ENCODE measurements at regions not wholly inside any gene's neighbourhood (a gene's known extent, or its start where the extent isn't known, plus 50 kb on each side); places are given as distances from the start of the nearest gene placed in this dataset.
"Not testable (repeated sequence)": the region's sequence is repeated elsewhere in the genome, so short reads cannot be mapped to it uniquely, and the experiment has no call there.

GRCh38 chr4:114447963-114448516, 150.6 kb upstream of the UGT8 start:
- DNase-seq (ENCODE audit: low spot score) = not testable (repeated sequence)

DNA sequence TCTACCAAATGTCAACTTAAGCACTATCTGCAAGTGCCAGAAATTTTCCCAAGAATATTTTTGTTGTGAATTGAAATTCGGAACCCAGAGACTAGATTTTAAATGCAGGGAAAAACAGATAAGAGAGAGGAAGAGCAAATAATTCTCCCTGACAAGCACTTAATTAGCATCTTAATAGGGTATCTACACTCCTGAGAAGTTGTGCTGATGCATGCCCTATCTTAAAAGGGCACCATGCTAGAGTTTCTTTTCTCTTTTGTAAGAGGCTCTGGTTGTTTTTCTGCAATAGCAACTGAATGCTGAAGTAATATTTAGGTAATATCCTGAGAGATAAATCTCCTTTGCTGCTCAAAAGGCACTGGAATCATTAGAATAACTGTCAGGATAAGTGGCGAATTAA, 139.9 kb upstream of the UGT8 start:
- DNase-seq (ENCODE audit: low spot score) = no peak

DNA sequence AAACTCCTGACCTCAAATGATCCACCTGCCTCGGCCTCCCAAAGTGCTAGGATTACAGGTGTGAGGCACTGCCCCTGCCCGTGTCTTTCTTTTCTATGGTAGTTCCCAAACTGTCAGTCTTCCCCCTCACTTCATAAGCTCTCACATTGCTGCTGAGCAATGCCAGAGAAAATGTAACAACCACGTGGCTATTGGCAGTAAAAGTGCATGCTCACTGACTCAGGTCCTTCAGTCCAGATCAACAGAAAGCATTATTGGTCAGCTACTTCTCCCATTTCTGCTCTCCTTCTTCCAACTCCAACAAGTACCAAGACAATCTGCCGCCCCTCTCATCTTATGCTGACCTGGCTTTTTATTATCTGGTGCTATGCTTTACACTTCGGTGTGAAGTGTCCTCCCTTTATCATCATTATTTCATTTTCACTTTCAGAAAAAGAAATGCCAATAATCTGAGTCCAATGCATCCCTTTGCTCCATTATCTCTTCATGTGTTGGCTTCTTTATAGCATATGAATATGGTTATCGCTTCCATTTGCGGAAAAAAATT, 133.8 kb upstream of the UGT8 start:
- DNase-seq (ENCODE audit: low spot score) = no peak

- no peak for DNase-seq (ENCODE audit: low spot score)
These were observed 132.8 kb upstream of the UGT8 start for GRCh38 chr4:114465766-114466165.

- DNase-seq (ENCODE audit: low spot score) = no peak
These were observed 132.3 kb upstream of the UGT8 start for GRCh38 chr4:114466299-114466698.

GRCh38 chr4:114472269-114473032, 126.2 kb upstream of the UGT8 start:
- DNase-seq (ENCODE audit: low spot score) = no peak

DNA sequence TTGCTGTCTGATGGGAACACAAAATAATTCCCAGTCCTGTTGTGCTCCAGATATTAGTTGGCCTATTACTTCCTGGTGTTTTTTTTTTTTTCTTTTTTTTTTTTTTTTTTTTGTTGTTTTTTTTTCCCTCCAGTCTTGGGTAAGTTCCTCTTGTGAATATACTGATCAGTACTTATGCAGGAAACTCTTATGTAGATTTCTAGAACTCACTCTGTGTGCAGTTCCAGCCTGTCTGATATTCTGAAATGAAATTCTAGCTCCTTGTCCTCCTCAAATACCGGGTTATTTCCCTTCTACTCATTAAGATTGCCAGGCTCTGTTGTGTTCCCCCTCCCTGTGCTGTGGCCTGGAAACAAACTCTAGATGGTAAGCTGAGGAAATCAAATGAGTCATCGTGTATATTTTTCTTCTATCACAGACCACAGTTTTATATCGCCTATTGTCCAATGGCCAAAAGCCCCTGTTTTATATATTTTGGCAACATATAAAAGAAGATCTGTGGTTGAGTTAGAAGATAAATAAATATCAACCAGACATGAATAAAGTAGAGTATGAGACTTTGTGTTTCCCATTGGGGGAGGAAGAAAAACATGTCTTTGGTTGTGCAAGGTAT, 124.3 kb upstream of the UGT8 start:
- no peak for DNase-seq (ENCODE audit: low spot score)

GRCh38 chr4:114476310-114476709, 122.3 kb upstream of the UGT8 start:
- no peak for DNase-seq (ENCODE audit: low spot score)

DNA sequence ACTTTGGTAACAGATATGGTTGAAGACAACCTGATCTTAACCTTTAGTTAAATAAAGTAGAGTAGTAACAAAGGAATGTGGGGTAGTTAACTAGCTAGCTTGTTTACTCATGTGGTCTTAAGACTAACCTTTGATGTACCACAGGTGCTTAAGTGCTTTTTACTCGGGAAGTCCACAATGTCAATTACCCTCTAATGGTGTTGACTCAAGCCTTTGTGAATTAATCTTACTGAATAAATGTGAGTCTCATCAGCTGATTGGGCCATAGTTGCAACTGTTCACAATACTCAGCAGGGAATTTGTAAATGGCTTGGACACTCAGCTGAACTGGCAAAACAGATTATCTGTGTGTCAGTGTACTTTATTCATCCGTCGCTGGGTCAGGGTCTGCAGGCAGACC, 119.0 kb upstream of the UGT8 start:
- no peak for DNase-seq (ENCODE audit: low spot score)

DNA sequence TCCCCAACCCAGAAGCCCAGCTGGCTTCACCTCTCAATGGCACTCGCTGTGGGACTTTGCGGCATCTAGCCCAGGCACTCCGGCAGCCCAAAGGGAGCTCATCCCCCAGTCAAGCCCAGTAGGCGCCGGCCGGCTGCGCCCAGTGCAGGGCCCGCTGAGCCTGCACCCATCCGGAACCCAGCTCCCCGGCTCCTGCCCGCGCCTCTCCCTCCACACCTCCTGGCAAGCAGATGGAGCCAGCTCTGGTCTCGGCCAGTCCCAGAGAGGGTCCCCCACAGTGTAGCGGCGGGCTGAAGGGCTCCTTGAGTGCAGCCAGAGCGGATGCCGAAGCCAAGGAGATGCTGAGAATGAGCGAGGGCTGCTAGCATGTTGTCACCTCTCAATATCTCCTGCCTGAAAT, 116.8 kb upstream of the UGT8 start:
- DNase-seq (ENCODE audit: low spot score) = no peak

DNA sequence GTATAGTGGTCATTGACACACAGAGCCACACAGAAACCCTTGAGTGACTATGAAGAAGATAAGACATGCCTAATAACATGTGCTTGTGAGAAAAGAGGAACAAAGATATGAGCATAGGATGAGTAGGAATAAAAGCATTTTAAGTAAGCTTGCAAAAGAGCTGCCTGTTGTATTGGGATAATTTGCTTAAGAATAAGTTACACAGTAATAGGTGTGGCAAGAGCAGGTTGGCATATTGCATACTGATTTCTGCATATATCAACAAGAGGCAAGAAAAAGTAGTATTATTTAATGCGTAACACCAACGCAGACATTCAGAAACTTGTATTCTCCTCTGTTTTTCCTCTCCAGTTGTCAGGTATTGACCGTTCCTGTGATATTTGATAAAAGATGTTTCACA, 111.5 kb upstream of the UGT8 start:
- no peak for DNase-seq (ENCODE audit: low spot score)

DNA sequence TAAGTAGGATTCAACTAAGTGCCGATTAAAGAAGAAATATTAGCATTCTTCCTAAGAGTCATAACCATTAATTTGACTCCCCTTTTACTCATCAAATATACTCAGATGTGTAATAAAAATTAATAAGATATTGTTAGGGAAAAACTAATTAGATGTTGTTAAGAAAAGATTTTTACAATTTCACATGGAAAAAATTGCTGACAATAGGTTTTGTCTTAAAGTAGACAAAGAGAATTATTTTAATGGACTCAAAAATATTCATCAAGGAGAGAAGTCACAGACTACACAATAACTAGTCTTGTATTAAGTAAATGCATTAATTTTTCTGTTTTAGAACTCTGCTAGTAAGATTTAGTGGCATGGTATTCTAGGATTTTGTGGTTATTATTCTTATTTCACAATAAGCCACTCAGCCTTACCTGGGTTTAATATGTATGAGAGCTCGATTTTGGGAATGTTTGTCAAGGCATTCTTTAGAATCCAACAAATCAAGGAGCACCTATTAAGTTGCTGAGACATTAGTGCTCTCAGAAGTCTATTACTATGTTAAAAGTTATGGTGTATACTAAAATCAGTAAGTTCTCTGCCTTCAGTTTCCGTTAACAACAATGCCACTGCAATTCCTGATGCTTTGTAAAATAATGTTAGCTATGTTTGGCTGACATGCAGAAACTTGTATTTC, 110.2 kb upstream of the UGT8 start:
- no peak for DNase-seq (ENCODE audit: low spot score)

- no peak for DNase-seq (ENCODE audit: low spot score)
These were observed 104.3 kb upstream of the UGT8 start for GRCh38 chr4:114494246-114494803.

GRCh38 chr4:114495471-114495928, 103.1 kb upstream of the UGT8 start:
- no peak for DNase-seq (ENCODE audit: low spot score)

- no peak for DNase-seq (ENCODE audit: low spot score)
These were observed 101.5 kb upstream of the UGT8 start for GRCh38 chr4:114497116-114497515.

DNA sequence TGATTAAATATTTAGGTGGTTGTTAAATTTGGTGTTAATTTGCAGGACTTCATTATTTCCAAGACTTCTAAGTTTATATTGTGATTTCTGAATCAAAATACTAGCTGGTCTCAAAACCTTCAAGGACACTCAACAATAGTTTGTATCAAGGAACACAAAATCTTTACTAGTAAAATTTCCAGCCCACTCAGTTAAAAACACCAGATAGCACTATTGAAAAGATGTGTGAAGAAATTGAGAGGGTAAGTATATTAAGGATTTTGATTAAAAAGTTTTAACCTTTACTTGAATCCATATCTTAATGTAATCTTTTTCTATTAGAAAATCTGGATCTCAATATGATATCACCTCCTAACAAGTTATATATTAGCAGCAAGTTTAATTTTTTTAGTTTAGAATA, 89.3 kb upstream of the UGT8 start:
- no peak for DNase-seq (ENCODE audit: low spot score)

DNA sequence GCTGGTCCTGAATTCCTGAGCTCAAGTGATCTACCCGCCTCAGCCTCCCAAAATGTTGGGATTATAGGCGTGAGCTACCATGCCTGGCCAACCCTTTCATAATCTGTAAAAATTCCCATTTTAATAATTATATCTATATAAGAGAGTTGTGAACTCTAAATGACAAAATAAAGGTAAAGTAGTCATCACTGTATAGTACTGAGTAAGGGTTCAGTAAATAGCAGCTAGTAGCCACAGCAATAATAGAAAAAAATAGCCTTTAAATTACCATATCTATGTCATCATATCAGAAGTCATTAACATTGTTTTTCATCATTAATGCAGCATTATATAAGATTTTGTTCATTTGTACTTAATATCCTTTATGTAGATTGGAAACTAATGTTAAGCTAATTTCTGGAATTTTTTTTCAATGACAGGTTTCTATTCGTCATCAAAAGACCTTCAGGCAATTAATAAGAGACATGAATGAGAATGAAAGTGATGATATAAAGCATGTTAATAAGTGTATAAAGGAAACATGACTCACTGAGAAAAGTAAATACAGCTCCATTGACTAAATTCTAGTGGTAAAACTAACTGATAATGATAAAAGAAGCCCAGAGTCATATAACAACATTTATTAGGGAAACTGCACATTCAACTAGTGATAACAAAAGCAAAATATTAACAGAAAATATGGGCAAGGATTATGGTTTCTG, 85.9 kb upstream of the UGT8 start:
- DNase-seq (ENCODE audit: low spot score) = no peak

GRCh38 chr4:114519368-114519767, 79.2 kb upstream of the UGT8 start:
- DNase-seq (ENCODE audit: low spot score) = no peak

GRCh38 chr4:114527170-114527569, 71.4 kb upstream of the UGT8 start:
- no peak for DNase-seq (ENCODE audit: low spot score)

DNA sequence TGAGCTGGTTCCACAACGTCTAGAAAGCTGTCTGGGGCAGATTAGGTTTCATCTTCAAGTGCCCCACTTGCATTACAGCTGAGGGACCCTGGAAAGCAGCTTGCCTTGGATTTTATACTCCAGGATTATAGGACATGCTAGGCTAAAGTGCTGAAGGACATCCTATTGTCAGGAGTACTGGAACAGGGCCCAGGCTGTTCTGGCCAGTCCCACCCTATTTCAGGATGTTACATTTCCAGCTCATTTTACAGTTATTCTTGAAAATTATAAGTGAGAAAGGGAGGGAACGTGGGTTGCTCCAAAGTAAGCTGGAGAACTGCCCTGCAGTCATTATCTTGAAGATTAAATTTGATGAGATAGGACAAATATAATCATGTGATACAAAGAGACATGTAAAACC, 71.0 kb upstream of the UGT8 start:
- DNase-seq (ENCODE audit: low spot score) = no peak

DNA sequence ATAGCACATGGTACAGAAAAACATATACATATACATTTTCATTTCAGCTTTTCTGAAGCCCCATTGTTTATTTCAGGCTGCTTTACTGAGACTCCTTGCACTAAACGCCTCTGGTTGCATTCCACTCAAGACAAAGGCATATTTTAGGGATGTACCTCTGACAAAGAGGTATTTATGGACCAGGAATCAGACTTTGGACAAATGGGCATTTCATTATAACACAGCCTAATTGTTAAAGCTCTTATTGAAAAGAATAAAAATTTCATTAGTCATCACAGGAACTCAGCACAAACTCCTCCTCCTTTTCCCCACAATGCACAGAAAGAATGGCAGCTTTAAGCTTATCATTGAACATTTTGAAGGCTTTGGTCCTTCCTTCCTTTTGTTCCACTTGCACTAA, 62.9 kb upstream of the UGT8 start:
- no peak for DNase-seq (ENCODE audit: low spot score)

DNA sequence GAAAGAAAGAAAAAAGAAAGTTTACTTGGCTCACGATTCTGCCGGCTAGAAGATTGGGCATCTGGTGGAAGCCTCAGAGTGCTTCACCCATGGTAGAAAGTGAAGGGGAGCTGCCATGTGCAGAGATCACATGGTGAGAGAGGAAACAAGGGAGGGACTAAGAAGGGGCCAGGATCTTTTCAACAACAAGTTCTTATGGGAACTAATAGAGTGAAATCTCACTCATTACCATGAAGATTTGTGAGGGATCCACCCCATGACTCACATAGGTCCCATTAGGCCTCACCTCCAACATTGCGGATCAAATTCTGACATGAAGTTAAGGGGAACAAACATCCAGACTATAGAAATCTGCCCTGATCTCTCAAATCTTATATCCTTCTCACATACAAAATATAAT, 61.3 kb upstream of the UGT8 start:
- DNase-seq (ENCODE audit: low spot score) = no peak

Data from D341Med (cell line).